NCI-H2029 treated with DMSO at 0.1 percent for 48 hours (cell line): ENCODE measurements at regions not wholly inside any gene's neighbourhood (a gene's known extent, or its start where the extent isn't known, plus 50 kb on each side); places are given as distances from the start of the nearest gene placed in this dataset.
"Not testable (repeated sequence)": the region's sequence is repeated elsewhere in the genome, so short reads cannot be mapped to it uniquely, and the experiment has no call there.

Experiments used
- DNase-seq: peaks from one replicate; lab custom pipeline; 2025; lab: John Stamatoyannopoulos, UW

GRCh38 chr4:159003420-159004253 lies 99.2 kb upstream of the RAPGEF2 start:
- peak; percentile 71 for DNase-seq

DNA sequence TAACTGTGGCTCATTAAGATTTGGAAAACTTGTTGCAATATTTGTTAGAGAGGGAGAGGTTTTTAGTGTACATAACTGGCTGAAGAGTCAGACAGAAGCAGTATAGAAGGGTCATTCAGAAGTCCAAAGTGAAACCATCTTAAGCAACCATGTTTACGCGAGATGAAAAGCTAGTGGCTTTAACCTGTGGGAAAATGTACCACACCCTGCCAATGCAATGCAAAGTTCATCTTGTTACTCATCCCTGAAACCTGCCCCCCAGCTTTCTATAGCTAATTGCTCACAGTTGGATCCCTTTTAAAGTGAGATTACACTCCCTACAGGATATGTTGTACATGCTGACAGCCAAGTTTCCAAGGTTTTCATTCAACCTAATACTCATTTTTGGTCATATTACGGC lies 96.7 kb upstream of the RAPGEF2 start:
- DNase-seq: no peak

GRCh38 chr4:159008671-159009070 lies 94.2 kb upstream of the RAPGEF2 start:
- DNase-seq: no peak

- DNase-seq: peak; percentile 30
Observed at GRCh38 chr4:159009521-159009920, 93.4 kb upstream of the RAPGEF2 start.

- DNase-seq: no peak
Observed at GRCh38 chr4:159010100-159010499, 92.8 kb upstream of the RAPGEF2 start.

DNA sequence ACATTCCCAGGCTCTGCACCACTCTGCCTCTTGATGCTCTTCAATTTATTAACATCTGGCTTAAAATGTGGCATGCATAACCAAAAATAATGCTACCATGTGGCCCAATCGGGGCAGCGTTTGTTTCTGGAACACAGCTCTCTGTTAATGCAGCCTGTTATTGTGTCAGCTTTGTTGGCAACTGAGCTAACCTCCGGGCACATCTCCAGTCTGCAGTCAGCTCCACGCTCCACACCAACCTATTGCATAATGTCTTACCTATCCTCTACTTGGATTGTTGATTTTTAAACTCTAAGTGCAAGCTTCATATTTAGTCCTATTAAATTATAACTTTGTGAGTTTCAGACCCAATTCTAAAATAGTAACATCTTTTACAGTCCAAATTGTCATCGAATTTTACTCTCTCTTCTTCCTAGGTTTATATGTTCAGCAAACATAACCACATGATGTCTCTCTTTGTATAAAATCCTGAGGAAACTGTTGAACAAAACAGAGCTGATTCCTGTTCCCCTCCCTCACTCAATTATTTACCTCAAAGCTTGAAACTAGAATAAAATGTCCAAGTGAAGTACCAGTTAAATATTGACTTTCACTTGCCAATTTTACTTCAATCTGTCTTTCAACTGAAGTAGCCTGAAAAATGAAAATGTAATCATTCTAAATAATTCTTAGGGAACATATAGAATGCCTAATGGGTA lies 92.2 kb upstream of the RAPGEF2 start:
- DNase-seq: peak; percentile 94

- no peak for DNase-seq
Observed at GRCh38 chr4:159012381-159012780, 90.5 kb upstream of the RAPGEF2 start.

DNA sequence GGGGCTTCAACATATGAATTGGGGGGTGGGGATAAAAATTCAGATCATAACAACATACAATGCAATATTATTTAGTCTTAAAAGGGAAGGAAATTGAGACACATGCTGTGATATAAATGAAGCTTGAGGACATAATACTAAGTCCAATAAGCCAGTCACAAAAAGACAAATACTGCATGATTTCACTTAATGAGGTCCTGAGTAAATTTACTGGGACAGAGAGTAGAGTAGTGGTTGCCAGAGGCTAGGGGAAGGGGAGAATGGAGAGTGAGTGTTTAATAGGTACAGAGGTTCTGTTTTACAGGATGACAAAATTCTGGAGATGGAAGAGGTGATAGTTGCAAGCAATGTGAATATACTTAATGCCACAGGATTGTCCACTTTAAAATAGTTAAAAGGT lies 89.2 kb upstream of the RAPGEF2 start:
- DNase-seq: no peak

GRCh38 chr4:159014859-159015258 lies 88.0 kb upstream of the RAPGEF2 start:
- DNase-seq: no peak

- DNase-seq: no peak
Observed at GRCh38 chr4:159015841-159016240, 87.0 kb upstream of the RAPGEF2 start.

- DNase-seq: no peak
Observed at GRCh38 chr4:159016593-159017024, 86.3 kb upstream of the RAPGEF2 start.

GRCh38 chr4:159017323-159018026 lies 85.4 kb upstream of the RAPGEF2 start:
- DNase-seq: no peak

DNA sequence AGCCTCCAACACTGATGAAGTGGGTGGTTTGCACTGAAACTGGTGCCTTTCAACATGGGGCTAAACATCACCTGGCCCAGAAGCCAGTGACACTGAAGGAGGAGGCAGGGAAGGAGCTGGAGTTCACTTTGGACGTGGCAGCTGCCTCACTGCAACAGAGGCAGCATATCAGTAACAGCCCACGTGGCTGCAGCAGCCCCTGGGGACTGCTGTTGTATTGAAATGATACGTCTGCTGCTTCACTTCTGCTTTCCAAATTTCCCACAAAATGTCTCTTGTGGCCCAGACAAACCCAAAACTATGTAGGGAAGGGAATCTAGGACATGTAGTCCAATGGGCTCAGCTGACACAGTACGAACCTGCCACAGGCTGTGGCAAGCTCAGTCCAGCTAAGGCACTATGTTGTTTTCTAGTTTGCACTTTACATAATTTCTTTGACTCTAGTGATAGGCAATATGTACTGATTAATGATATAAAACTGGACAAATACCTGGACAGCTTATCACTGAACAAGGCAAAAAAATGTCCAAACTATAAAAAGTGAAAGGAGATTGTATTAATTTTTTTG lies 84.7 kb upstream of the RAPGEF2 start:
- DNase-seq: no peak

DNA sequence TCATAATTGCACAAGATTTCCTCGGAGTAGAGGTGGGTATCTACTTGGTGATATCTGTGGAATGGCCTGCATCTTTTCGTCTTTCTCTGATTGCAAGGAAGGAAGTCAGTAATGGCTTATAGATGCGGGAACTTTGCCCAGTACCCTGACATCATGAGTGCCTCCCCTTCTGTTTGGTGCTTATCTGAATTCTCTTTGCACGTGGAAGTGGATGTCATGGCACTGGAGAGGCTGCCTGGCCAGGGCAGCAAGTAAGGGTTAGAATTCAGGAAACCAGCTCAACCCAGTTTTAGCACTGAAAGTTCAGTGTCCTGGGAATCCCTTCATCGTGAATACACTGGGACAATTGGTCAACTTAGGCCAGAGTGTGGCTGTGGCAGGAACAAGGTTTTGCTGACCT lies 83.5 kb upstream of the RAPGEF2 start:
- no peak for DNase-seq

- no peak for DNase-seq
Observed at GRCh38 chr4:159021597-159022385, 81.1 kb upstream of the RAPGEF2 start.

GRCh38 chr4:159023741-159024140 lies 79.1 kb upstream of the RAPGEF2 start:
- DNase-seq: no peak

- DNase-seq: no peak
Observed at GRCh38 chr4:159024266-159024665, 78.6 kb upstream of the RAPGEF2 start.

DNA sequence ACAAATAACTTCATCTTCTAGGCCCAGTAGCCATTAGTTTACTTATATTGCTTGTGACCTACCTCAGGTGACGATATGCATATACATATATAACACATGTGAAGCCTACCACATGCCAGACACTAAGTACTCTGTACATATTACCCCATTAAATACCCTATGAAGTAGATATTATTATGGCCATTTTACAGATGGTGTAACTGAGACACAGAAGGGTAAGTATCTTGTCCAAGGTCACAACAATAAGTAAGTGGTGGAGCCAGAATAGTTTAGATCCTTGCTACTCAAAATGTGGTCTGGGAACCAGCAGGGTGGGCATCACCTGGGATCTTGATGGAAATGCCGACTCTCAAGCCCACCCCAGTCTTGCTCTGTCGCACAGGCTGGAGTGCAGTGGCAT lies 78.1 kb upstream of the RAPGEF2 start:
- DNase-seq: no peak

DNA sequence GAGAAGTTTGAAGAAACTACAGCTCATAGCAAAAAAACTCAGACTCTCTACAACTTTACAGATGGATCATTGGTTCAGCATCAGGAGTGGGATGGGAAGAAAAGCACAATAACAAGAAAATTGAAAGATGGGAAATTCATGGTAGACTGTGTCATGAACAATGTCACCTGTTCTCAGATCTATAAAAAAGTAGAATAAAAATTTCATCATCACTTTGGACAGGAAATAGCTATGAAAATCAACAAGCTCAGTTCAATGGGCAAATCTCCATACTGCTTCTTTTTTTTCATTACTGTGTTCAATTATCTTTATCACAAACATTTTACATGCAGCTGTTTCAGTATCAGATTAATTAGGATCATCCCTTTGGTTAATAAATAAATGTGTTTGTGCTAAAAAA lies 76.5 kb upstream of the RAPGEF2 start:
- no peak for DNase-seq

GRCh38 chr4:159027535-159027934 lies 75.3 kb upstream of the RAPGEF2 start:
- no peak for DNase-seq

DNA sequence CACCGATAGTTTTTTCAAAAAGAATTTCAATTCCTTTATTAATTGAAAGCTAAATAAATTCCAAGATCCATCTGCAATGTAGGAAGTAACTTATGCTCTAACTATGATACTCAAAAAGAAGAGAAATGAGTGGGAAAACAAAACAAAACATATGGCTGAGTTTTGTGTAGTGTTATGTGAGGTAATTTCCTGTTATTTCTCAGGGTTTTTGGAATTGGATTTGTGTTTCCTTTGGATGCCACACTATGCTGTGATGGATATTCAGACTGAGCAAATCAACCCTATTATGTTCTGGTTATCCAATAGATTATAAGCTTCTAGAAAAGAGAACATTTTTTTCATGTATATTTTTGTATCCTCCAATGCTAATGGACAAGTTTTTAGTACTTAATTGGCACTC lies 73.4 kb upstream of the RAPGEF2 start:
- DNase-seq: no peak

DNA sequence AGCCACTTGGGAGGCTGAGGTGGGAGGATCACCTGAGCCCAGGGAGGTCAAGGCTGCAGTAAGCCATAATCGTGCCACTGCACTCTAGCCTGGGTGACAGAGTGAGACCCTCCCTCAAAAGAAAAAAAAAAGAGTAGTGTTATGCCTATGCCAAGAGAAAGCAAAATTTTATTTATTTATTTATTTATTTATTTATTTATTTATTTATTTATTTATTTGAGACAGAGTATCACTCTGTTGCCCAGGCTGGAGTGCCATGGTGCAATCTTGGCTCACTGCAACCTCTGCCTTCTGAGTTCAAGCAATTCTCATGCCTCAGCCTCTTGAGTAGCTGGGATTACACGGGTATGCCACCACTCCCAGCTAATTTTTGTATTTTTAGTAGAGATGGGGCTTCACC lies 72.6 kb upstream of the RAPGEF2 start:
- DNase-seq: not testable (repeated sequence)
